NAMALWA (cell line): ENCODE measurements at regions not wholly inside any gene's neighbourhood (a gene's known extent, or its start where the extent isn't known, plus 50 kb on each side); places are given as distances from the start of the nearest gene placed in this dataset.

Experiments
- DNase-seq: peaks from one replicate; pipeline ENCODE4 v3.0.0-alpha.2; 2015; ENCODE audit warnings: low spot score

GRCh38 chr5:118778941-118779340, 209.4 kb downstream of the DTWD2 start:
- no peak for DNase-seq

DNA sequence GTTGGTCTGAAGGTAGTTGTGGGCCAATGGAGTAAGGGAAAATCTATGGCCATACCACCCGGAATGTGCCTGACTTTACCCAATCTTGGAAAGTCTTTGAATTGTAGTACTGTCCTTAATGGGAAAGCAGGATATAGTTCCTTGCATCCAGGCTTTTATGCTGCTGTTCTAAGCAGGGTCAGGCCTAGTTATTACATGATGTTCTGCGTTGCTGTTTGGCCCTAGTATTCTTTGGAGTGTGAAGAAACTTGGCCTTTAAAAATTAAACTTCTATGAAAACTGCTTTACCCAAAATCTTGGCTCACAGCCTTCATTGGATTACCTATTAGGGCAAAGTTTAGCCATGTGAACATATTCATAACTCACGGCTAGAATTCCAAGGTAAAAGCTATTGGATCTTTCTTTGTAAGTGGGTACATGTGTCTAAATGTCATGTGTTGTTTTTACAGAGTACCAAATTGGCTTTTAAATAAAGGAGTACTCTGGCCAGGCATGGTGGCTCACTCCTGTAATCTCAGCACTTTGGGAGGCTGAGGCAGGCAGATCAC, 211.1 kb downstream of the DTWD2 start:
- DNase-seq: no peak

DNA sequence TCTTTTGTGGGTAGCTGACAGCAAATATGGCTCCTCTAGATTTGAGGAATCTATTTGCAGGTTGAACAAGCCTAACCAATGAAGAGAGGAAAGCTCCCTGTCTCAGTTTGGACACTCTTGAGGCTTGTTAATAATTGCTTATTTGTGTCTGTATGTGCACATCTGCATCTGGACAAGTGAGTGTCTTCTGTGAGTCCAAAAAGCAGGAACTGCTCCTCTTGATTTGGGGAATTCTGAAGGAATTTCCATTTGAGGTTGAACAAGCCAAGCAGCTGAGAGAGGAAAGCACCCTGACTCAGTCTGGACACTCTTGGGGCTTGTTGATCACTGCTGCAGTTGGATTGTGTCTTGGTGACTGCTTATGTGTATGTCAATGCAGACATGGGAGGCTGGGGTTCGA, 211.6 kb downstream of the DTWD2 start:
- no peak for DNase-seq

DNA sequence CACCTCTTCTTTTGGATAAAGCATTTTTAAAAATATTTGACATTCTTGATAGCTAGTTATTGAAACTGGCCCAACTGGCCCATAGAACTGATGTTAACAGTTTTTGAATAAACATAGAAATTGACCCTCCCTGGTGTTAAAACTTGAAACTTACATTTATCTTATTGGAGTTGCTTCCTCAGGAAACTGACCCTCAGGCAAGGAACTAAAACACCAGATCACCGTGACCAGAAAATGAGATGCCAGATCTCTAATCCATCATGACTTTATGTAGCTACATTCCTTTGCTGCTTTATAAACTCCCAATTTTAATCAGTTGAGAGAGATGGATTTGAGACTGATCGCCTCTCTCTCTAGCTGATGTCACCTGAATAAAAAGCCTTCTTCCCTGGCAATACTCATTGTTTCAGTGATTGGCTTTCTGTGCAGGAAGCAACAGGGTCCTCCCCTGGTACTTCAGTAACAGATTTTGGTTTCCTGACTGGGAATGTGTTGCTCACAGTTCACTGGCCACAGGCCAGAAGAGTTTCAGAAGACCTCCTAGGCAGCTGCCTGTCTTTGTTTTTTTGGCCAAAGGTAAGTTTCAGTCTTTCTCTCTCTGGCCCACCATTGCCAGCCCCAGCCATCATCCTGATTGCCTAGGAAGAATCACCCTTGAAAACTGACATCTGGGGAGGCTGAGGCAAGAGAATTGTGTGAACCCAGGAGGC, 212.4 kb downstream of the DTWD2 start:
- DNase-seq: no peak

DNA sequence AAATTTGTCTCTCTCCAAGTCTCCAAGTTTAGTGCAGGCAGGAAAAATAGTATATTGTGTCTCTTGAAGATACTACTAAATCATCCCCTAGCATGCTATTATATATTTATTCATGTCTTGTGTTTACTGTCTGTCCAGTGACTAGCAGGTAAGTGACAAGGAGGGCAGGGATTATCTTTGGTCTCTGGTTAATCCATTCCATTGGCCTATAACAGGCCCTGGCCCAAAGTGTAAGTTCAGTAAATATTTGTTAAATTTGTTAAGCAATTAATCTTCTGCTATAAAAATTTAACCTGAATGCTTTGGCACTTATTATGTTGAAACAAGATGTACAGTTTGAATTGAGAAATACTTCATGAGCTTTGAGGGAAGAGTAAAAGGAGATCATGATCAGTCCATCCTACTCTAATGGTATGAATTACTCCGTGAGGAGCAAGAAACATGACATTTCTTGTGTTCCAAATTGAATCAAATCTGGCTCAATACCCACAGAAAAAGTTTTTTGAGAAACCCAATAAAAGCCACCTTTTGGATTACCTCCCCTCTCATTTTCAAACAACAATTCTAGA, 219.7 kb downstream of the DTWD2 start:
- DNase-seq: no peak

DNA sequence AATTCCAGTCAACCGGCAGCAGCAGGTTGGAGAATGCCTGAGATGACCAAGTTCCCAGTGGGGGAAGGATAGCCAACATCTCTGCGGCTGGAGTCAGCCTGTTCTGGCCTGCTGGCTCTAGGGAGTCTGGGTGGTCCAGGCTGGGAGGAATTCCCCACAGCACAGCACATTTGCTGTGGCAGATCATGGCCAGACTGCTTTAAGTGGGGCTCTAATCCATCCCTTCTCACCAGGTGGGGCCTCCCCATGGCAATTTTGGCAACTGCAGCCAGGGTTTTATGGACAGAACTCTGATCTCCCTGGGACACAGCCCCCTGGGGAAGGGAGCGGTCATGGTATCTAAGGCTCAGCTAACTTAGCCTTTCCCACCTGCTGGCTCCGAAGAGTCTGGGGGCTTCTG, 226.1 kb downstream of the DTWD2 start:
- DNase-seq: no peak

- DNase-seq: no peak
Observed at GRCh38 chr5:118761814-118762213, 226.5 kb downstream of the DTWD2 start.

GRCh38 chr5:118752969-118753368, 235.4 kb downstream of the DTWD2 start:
- no peak for DNase-seq

- no peak for DNase-seq
Observed at GRCh38 chr5:118736396-118736795, 252.0 kb downstream of the DTWD2 start.

DNA sequence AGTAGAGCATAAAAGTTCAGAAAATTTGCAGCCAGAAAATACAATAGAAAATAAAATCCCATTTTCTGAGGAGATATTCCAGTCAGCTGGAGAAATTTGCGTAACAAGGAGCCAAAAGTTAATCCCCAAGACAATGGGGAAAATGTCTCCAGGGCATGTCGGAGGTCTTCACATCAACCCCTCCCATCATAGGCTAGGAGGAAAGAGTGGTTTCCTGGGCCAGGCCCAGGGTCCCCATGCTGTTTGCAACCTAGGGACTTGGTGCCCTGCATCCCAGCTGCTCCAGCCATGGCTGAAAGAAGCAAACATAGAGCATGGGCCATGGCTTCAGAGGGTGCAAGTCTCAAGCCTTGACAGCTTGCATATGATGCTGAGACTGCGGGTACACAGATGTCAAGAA, 255.0 kb downstream of the DTWD2 start:
- no peak for DNase-seq

DNA sequence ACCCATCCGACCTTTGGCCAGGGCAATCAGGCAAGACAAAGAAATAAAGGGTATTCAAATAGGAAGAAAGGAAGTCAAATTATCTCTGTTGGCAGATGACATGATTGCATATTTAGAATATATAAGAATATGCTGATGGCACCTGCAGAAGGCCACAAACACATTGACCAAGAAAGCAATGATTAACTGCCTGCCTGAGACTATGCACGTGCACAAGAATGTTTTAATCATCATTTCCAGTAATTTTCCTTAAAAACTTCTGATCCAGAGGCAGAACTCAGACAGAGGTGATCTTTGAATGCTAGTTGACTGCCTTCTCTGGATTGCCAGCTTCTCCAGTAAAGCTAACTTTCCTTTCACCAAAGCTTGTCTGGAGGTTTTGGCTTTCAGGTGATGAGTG, 260.2 kb downstream of the DTWD2 start:
- no peak for DNase-seq

DNA sequence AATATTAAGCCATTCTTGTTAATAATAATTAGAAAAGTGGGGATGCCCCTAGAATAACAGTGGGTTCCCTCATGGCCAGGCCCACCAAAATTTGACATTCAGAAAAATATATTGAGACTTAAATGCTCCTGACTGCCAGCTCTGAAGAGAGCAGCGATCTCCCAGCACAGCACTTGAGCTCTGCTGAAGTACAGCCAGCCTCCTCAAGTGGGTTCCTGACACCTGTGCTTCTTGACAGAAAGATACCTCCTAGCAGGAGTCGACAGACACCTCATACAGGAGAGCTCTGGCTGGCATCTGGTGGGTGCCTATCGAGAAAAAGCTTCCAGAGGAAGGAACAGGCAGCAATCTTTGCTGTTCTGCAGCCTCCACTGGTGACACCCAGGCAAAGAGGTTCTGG, 261.5 kb downstream of the DTWD2 start:
- DNase-seq: no peak

- no peak for DNase-seq
Observed at GRCh38 chr5:118723021-118723338, 265.4 kb downstream of the DTWD2 start.

DNA sequence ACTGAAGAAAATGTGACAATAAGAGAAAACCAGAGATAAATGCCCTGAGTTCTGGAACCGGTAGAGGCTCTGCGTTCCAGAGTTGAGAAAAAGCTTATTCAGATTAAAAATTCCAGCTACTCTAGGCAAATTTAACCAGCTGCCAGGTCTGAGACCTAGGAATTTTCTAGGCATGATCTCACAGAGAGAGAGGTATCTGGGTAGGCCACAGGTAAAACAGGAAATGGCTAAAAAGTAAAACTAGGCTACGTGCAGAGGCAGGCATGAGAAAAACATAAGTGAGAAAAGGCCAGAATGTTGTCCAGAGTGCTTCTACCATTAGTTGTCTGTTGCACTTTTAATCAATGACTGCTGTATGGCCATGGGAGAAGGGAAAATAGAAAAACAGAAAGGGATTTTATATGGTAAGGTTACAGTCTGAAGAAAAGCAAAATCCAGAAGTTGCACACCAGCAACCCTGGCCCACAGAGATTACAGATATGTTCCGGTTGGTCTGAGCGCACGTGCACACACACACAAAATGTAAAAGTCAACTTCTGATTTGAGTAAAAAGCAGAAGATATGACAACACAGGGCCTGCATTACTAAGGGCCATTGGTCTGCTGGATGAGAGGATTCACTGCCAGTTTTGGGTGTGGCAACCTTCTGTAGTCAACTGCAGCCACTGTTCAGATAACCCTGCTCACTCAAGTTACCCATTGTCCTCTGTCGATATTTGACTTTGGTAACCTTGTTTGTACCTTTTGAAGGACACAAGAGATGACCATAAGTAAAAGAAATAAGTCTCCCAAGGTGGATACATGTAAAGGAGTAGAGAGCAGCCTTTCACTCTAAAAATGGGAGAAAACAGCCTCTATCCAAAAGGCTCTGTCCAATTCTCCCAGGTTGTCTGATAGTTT, 266.0 kb downstream of the DTWD2 start:
- DNase-seq: no peak

DNA sequence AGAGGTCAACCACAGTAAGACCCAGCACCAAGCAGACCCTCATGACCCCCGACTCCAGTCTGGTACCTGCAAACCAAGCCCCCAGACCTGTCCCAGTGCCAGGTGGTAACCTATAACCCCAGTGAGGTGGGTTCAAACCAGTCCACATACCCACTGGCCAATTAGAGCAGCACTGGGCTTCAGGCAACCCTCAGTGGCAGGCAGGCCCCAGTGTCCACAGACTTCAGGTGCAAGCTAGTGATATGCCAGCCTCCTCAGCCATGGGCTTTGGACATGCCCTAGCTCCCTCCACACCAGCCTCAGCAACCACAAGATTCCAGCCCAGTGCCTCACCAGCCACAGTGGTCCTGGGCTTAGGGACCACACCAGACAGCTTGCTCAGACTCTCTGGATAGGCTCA, 276.6 kb downstream of the DTWD2 start:
- no peak for DNase-seq

- no peak for DNase-seq
Observed at GRCh38 chr5:118705959-118706667, 282.2 kb downstream of the DTWD2 start.

- DNase-seq: no peak
Observed at GRCh38 chr5:118703241-118703640, 285.1 kb downstream of the DTWD2 start.

GRCh38 chr5:118701791-118702190, 286.6 kb downstream of the DTWD2 start:
- no peak for DNase-seq

GRCh38 chr5:118700510-118700909, 287.8 kb downstream of the DTWD2 start:
- no peak for DNase-seq

- no peak for DNase-seq
Observed at GRCh38 chr5:118698774-118699173, 289.6 kb downstream of the DTWD2 start.

GRCh38 chr5:118696076-118696475, 292.3 kb downstream of the DTWD2 start:
- DNase-seq: no peak

DNA sequence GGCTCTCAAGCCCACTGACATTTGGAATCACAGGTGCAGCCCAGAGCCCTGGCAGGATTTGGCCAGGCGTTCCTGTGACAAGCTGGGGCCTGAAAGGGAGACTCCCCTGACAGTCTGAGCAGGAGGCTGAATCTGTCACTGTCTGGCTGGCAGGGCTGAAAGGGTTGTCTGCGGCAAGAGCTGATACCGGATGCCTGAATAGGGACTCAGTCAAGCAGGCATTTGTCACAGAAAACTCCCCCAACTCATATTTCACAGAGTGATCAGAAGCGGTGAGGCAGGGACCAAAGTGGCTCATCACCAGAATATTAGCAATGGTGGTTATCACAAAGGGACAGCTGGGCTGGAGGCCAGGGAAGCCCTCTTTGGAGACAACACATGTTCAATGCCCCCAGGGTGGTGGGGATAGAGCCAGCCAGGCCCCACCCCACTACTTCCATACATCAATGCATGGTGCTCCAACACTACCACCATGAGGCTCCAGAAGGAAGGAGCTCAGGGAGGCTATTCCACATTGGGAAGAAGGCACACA, 295.5 kb downstream of the DTWD2 start:
- DNase-seq: no peak
